GM21619 (cell line): ENCODE measurements at regions not wholly inside any gene's neighbourhood (a gene's known extent, or its start where the extent isn't known, plus 50 kb on each side); places are given as distances from the start of the nearest gene placed in this dataset.
"Not testable (repeated sequence)": the region's sequence is repeated elsewhere in the genome, so short reads cannot be mapped to it uniquely, and the experiment has no call there.

Source experiments
- ATAC-seq: cut with Tn5 transposase; IDR thresholded peaks from one replicate; pipeline ENCODE4 v1.9.1; 2021; ENCODE audit not compliant: unreplicated experiment

GRCh38 chr7:97234494-97234893 lies 117.0 kb downstream of the SDHAF3 start:
- ATAC-seq, result not testable (repeated sequence)

- no peak for ATAC-seq
These were observed 128.8 kb downstream of the SDHAF3 start for GRCh38 chr7:97246317-97246716.

- not testable (repeated sequence) for ATAC-seq
These were observed 140.7 kb downstream of the SDHAF3 start for GRCh38 chr7:97258187-97258586.

- no peak for ATAC-seq
These were observed 152.2 kb downstream of the SDHAF3 start for GRCh38 chr7:97269741-97270140.

GRCh38 chr7:97270280-97270679 lies 152.8 kb downstream of the SDHAF3 start:
- no peak for ATAC-seq

GRCh38 chr7:97271619-97272018 lies 154.1 kb downstream of the SDHAF3 start:
- ATAC-seq, result no peak

- ATAC-seq, result peak; percentile 74
These were observed 154.9 kb downstream of the SDHAF3 start for GRCh38 chr7:97272237-97272975.

GRCh38 chr7:97275475-97275874 lies 158.0 kb downstream of the SDHAF3 start:
- no peak for ATAC-seq

- no peak for ATAC-seq
These were observed 163.5 kb downstream of the SDHAF3 start for GRCh38 chr7:97280950-97281349.

- no peak for ATAC-seq
These were observed 167.8 kb downstream of the SDHAF3 start for GRCh38 chr7:97285348-97285747.

GRCh38 chr7:97293031-97293430 lies 175.5 kb downstream of the SDHAF3 start:
- ATAC-seq, result no peak

GRCh38 chr7:97298561-97298960 lies 181.1 kb downstream of the SDHAF3 start:
- no peak for ATAC-seq

- ATAC-seq, result no peak
These were observed 188.1 kb downstream of the SDHAF3 start for GRCh38 chr7:97305589-97305988.

- no peak for ATAC-seq
These were observed 190.1 kb downstream of the SDHAF3 start for GRCh38 chr7:97307521-97308108.

GRCh38 chr7:97313900-97314299 lies 196.4 kb downstream of the SDHAF3 start:
- no peak for ATAC-seq

GRCh38 chr7:97317575-97317974 lies 200.1 kb downstream of the SDHAF3 start:
- ATAC-seq, result no peak

GRCh38 chr7:97329871-97330270 lies 212.4 kb downstream of the SDHAF3 start:
- not testable (repeated sequence) for ATAC-seq

- ATAC-seq, result no peak
These were observed 220.4 kb downstream of the SDHAF3 start for GRCh38 chr7:97337849-97338248.

- no peak for ATAC-seq
These were observed 225.0 kb downstream of the SDHAF3 start for GRCh38 chr7:97342512-97342911.

GRCh38 chr7:97346349-97346748 lies 228.9 kb downstream of the SDHAF3 start:
- no peak for ATAC-seq

- ATAC-seq, result no peak
These were observed 234.0 kb downstream of the SDHAF3 start for GRCh38 chr7:97351488-97351887.

- ATAC-seq, result no peak
These were observed 240.0 kb downstream of the SDHAF3 start for GRCh38 chr7:97357459-97357858.

GRCh38 chr7:97372882-97373281 lies 255.4 kb downstream of the SDHAF3 start:
- no peak for ATAC-seq
